C4-2B (cell line): ENCODE measurements at regions not wholly inside any gene's neighbourhood (a gene's known extent, or its start where the extent isn't known, plus 50 kb on each side); places are given as distances from the start of the nearest gene placed in this dataset.

Experiments
- H3K27ac ChIP-seq: fragments of 450-650 bp; 2 replicates; pipeline ENCODE4 v1.5.1; 2017
- CTCF ChIP-seq: fragments of 450-650 bp; conservative IDR thresholded peaks from 2 replicates; pipeline ENCODE4 v1.5.1; 2017; ENCODE audit warnings: mild to moderate bottlenecking
- ZFX ChIP-seq: fragments of 450-650 bp; IDR thresholded peaks from 2 replicates; pipeline ENCODE4 v1.6.1; 2017

GRCh38 chr3:77807312-77807711, 767.4 kb downstream of the ROBO2 start:
- H3K27ac ChIP-seq: no peak overlapping the region
- TF ChIP-seq ZFX: no peak
- TF ChIP-seq CTCF: no peak

GRCh38 chr3:77814845-77815244, 774.9 kb downstream of the ROBO2 start:
- H3K27ac ChIP-seq: no peak overlapping the region
- TF ChIP-seq CTCF (no peak), ZFX (no peak)

DNA sequence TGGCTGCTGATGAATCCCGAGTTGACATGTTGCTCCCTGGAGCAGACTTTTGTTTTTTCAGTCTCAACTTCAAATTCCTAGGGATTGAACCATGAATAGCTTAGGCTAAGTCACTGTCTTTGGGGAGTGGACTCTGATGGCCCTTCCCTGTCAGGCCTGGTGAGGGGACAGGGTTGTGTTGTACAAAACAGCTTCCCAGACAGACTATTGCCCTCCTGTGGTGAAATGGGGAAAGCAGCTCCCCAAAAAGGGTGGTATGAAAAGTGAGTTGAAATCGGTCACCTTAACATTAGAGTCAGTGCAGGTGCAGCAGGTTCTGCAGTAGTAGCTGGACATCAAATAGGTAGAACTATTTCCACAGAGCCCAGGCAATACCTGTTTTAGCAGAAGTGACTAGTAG, 775.6 kb downstream of the ROBO2 start:
- no peak overlapping the region for H3K27ac ChIP-seq
- TF ChIP-seq ZFX (no peak), CTCF (peak; percentile 46)

GRCh38 chr3:77816366-77816765, 776.5 kb downstream of the ROBO2 start:
- H3K27ac ChIP-seq: no peak overlapping the region
- TF ChIP-seq CTCF (no peak), ZFX (no peak)

DNA sequence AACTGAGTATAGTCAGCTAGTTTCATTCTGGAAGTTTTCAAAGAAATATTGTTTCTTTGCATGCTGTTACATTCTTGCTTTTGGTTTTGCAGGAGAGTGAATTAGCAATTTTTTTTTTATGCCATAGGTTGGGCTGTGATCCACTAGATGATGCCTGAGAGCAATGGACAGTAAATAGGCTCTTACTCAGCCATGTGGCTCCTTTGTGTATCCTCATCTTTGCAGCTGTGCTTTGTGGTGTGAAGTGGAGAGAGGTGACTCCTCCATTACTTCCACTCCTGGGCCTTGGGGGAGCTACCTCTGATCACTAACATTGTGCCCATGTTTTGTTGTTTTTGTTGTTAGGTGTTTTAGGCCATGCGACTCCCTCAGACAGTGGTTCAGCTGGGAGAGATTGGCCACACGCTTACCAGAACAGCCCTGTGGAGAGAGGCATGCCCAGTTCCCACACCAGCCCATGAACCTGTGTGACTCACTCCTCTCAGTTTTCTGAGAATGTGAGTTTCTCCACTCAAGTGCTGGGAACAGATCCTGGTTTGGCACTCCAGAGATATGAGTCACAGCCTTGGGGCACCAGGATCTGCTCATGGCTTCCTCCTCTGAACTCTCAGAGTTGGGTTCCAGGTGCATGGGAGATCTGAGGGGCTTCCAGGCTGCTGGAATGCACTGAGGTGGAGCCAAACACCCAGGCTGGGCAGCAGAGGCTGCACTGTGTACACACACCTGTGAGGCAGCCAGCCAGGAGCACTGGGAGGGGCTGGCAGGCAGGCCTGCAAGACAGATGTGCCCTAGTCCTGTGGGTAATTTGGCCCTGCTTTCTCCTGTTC, 785.3 kb downstream of the ROBO2 start:
- H3K27ac ChIP-seq: no peak overlapping the region
- TF ChIP-seq CTCF: no peak
- TF ChIP-seq ZFX: no peak

DNA sequence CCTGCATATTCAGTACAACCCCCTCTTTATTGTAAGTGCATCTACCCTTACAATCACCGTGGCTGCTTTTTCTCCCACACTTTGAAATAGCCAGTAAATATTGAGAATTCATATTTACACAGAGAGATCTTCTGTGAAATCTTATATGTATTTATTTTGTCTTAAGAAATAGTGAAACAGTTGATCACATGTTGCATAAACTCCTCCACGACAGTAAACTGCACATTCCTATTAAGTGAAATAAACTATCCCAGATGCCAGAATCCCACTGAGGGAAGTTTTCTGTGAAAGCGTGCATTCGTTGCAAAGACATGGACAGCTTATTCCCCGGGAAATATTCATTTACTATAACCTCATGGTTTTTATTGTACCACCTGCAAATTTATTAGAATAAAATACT, 796.0 kb downstream of the ROBO2 start:
- H3K27ac ChIP-seq: no peak overlapping the region
- no peak for TF ChIP-seq CTCF

DNA sequence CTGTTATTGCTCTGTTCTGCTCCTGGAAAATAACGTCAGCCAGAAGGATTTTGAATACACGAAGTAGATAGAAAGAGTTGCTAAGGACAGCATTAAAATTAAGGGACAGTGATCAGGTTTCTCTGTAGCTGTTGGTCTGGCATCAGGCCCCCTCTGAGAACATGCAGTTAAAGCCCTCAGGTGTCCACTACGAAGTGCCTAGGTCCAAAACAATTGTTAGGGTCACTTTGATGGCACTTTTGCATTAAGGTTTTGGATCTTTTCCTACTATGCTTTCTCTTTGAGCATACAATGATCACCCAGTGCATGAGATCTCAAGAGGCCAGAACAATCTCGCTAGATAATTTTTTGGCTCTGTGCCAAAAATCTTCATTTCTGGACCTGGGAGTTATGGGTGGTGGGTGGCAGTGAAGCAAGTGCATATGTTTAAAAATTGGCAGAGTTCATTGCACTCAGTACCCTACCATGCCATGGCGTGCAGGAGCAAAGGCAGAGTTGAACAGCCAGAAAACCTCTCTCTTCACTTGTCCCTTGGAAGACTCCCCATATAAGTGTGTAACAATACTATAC, 797.6 kb downstream of the ROBO2 start:
- TF ChIP-seq CTCF: no peak
- TF ChIP-seq ZFX: no peak
- no peak overlapping the region for H3K27ac ChIP-seq
